GM23248 (cell line): ENCODE measurements at regions not wholly inside any gene's neighbourhood (a gene's known extent, or its start where the extent isn't known, plus 50 kb on each side); places are given as distances from the start of the nearest gene placed in this dataset.

Source experiments
- DNase-seq: peaks from one replicate; pipeline ENCODE4 v3.0.0-alpha.2; 2015
- H2AFZ ChIP-seq: fragments of 200-600 bp; sonication (generic); 2 replicates; pipeline ENCODE4 v1.6.1; 2016; ENCODE audit warnings: antibody characterized with exemption
- H3F3A ChIP-seq: fragments of 200-600 bp; sonication (generic); 2 replicates; pipeline ENCODE4 v1.6.1; 2016; ENCODE audit warnings: mild to moderate bottlenecking, antibody characterized with exemption, mixed run types; ENCODE audit not compliant: insufficient read depth
- H3K27ac ChIP-seq: fragments of 200-600 bp; sonication (generic); 2 replicates; pipeline ENCODE4 v1.5.1; 2016; ENCODE audit warnings: mild to moderate bottlenecking
- H3K27me3 ChIP-seq: fragments of 200-600 bp; sonication (generic); replicated peaks from 2 replicates; pipeline ENCODE4 v1.6.1; 2016; ENCODE audit warnings: mild to moderate bottlenecking; ENCODE audit not compliant: insufficient read depth
- H3K36me3 ChIP-seq: fragments of 200-600 bp; sonication (generic); 2 replicates; pipeline ENCODE4 v1.6.1; 2016; ENCODE audit warnings: low read depth, mild to moderate bottlenecking
- H3K4me1 ChIP-seq: fragments of 200-600 bp; sonication (generic); 2 replicates; pipeline ENCODE4 v1.6.1; 2016; ENCODE audit warnings: mild to moderate bottlenecking; ENCODE audit not compliant: insufficient read depth
- H3K4me2 ChIP-seq: fragments of 200-600 bp; sonication (generic); one replicate; pipeline ENCODE4 v1.6.1; 2016; ENCODE audit warnings: mild to moderate bottlenecking; ENCODE audit not compliant: unreplicated experiment
- H3K4me3 ChIP-seq: fragments of 200-600 bp; sonication (generic); 2 replicates; pipeline ENCODE4 v1.5.1; 2016; ENCODE audit warnings: mild to moderate bottlenecking
- H3K79me2 ChIP-seq: fragments of 200-600 bp; sonication (generic); 2 replicates; pipeline ENCODE4 v1.6.1; 2016; ENCODE audit warnings: mild to moderate bottlenecking; ENCODE audit not compliant: insufficient read depth
- H3K9ac ChIP-seq: fragments of 200-600 bp; sonication (generic); 2 replicates; pipeline ENCODE4 v1.6.1; 2016; ENCODE audit warnings: mild to moderate bottlenecking
- H3K9me2 ChIP-seq: fragments of 200-600 bp; sonication (generic); 2 replicates; pipeline ENCODE4 v1.6.1; 2016; ENCODE audit warnings: mixed run types, mild to moderate bottlenecking, moderate library complexity; ENCODE audit not compliant: insufficient read depth
- H3K9me3 ChIP-seq: fragments of 200-600 bp; sonication (generic); one replicate; pipeline ENCODE4 v1.6.1; 2017; ENCODE audit warnings: low read depth
- H4K20me1 ChIP-seq: fragments of 200-600 bp; sonication (generic); 2 replicates; pipeline ENCODE4 v1.6.0; 2016; ENCODE audit not compliant: insufficient read depth
- EZH2 ChIP-seq: fragments of 200-600 bp; sonication (generic); IDR thresholded peaks from 2 replicates; pipeline ENCODE4 v1.6.1; 2018; ENCODE audit warnings: antibody characterized with exemption, mild to moderate bottlenecking; ENCODE audit not compliant: insufficient read depth, poor library complexity, severe bottlenecking
- EZH2phosphoT487 ChIP-seq: fragments of 200-600 bp; sonication (generic); IDR thresholded peaks from 2 replicates; pipeline ENCODE4 v1.6.1; 2018; ENCODE audit warnings: antibody characterized with exemption, moderate library complexity, mild to moderate bottlenecking, low read depth; ENCODE audit not compliant: insufficient read depth
- WGBS, 2 experiments: methylation state at CpG; one replicate each; pipeline ENCODE4 v1.1.6; 2015 to 2017; ENCODE audit warnings: low lambda C conversion rate in 2 of 2, low coverage in 1 of 2; ENCODE audit errors: missing lambda C conversion rate in 2 of 2; 5-methylcytosine and 5-hydroxymethylcytosine counted together
- in situ Hi-C: fragments of 300-500 bp; cut with MboI; formaldehyde crosslinking; loops from 2 replicates; pipeline ENCODE4 v1.15.0; 2020

GRCh38 chr18:52009958-52010357 lies 330.0 kb upstream of the DCC start:
- Histone ChIP-seq H3F3A (no peaks in the 10 kb centered on the region), H3K4me2 (no peak overlapping the region), H3K27me3 (no peaks in the 10 kb centered on the region), H2AFZ (no peak overlapping the region), H3K79me2 (no peaks in the 10 kb centered on the region), H3K9me3 (no peaks in the 10 kb centered on the region), H3K9me2 (no peaks in the 10 kb centered on the region), H3K9ac (no peak overlapping the region), H3K4me3 (no peak overlapping the region), H3K4me1 (no peaks in the 10 kb centered on the region), H3K27ac (no peak overlapping the region), H3K36me3 (no peaks in the 10 kb centered on the region), H4K20me1 (no peaks in the 10 kb centered on the region)
- WGBS, 2 experiments: 14 to 18% methylated on average over 1 of the region's 1 CpG
- TF ChIP-seq EZH2phosphoT487 (no peak), EZH2 (no peak)
- in situ Hi-C loops: no loop called here
- DNase-seq: no peak

DNA sequence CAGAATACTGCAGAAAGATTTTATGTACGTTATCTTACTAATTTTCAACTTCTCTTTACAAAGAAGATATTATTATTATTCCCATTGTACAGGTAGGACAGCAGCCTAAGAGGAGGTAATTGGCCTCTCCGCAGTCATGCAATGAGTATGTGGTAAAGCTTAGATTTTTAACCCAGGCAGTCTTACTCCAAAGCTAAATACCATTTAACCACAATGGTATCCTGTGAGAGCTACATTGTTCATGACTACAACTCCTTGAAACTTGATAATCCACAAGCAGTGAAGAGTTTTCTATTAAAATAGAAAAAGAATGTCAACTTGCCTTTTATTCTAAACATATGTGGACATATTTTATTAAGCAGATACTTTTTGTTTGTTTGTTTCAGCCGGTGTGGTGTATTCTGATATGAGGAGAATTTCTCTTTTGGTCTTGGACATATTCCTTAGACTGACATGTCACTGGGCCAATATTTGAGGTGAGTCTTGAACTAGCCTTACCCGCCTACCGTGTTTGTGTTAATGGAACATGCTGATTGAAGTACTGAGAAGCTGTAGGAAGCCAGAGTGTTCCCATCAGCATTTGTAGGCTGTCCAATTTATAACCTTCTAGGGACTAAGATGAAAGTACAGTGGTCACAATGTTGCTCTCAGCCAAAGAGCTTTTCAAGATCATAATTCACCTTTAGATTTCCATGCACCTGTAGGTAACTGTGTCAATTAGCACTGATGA lies 293.9 kb upstream of the DCC start:
- Histone ChIP-seq H2AFZ (no peak overlapping the region), H3K27ac (no peak overlapping the region), H3F3A (no peaks in the 10 kb centered on the region), H3K4me1 (no peaks in the 10 kb centered on the region), H3K36me3 (no peaks in the 10 kb centered on the region), H3K9me3 (no peaks in the 10 kb centered on the region), H3K9me2 (no peaks in the 10 kb centered on the region), H3K27me3 (no peaks in the 10 kb centered on the region), H3K9ac (no peak overlapping the region), H4K20me1 (no peaks in the 10 kb centered on the region), H3K4me2 (no peak overlapping the region), H3K4me3 (no peak overlapping the region), H3K79me2 (no peaks in the 10 kb centered on the region)
- in situ Hi-C loops: no loop called here
- whole genome bisulfite sequencing, 2 experiments: 27 to 34% methylated on average over 5 of the region's 5 CpGs
- TF ChIP-seq EZH2 (no peak), EZH2phosphoT487 (no peak)
- no peak for DNase-seq

- H3K36me3 ChIP-seq: no peaks in the 10 kb centered on the region
- no peaks in the 10 kb centered on the region for H3K79me2 ChIP-seq
- H3K4me1 ChIP-seq: no peaks in the 10 kb centered on the region
- H2AFZ ChIP-seq: no peak overlapping the region
- H3F3A ChIP-seq: no peaks in the 10 kb centered on the region
- no peaks in the 10 kb centered on the region for H3K9me2 ChIP-seq
- H3K9ac ChIP-seq: no peak overlapping the region
- TF ChIP-seq EZH2phosphoT487 (no peak), EZH2 (no peak)
- WGBS, 2 experiments: 23 to 24% methylated on average over 4 of the region's 4 CpGs
- H3K4me2 ChIP-seq: no peak overlapping the region
- no peak for DNase-seq
- H3K4me3 ChIP-seq: no peak overlapping the region
- H3K9me3 ChIP-seq: no peaks in the 10 kb centered on the region
- in situ Hi-C loops: no loop called here
- no peaks in the 10 kb centered on the region for H4K20me1 ChIP-seq
- H3K27me3 ChIP-seq: no peaks in the 10 kb centered on the region
- no peak overlapping the region for H3K27ac ChIP-seq
Measured at GRCh38 chr18:52046842-52047241, 293.2 kb upstream of the DCC start.

GRCh38 chr18:52054324-52054723 lies 285.7 kb upstream of the DCC start:
- Histone ChIP-seq H3K79me2 (no peaks in the 10 kb centered on the region), H3K27ac (no peak overlapping the region), H3K9me2 (no peaks in the 10 kb centered on the region), H4K20me1 (no peaks in the 10 kb centered on the region), H3K9ac (no peak overlapping the region), H3K4me1 (no peaks in the 10 kb centered on the region), H3K27me3 (no peaks in the 10 kb centered on the region), H3K9me3 (no peaks in the 10 kb centered on the region), H2AFZ (no peak overlapping the region), H3F3A (no peaks in the 10 kb centered on the region), H3K4me3 (no peak overlapping the region), H3K4me2 (no peak overlapping the region), H3K36me3 (no peaks in the 10 kb centered on the region)
- TF ChIP-seq EZH2 (no peak), EZH2phosphoT487 (no peak)
- DNase-seq: no peak
- in situ Hi-C loops: no loop called here
